GM12892 (cell line): ENCODE measurements at regions not wholly inside any gene's neighbourhood (a gene's known extent, or its start where the extent isn't known, plus 50 kb on each side); places are given as distances from the start of the nearest gene placed in this dataset.
"Not testable (repeated sequence)": the region's sequence is repeated elsewhere in the genome, so short reads cannot be mapped to it uniquely, and the experiment has no call there.

Experiments
- DNase-seq: peaks from one replicate; pipeline ENCODE4 v3.0.0; 2011; ENCODE audit not compliant: insufficient read length
- FAIRE-seq: peaks from 2 replicates; lab custom pipeline; 2011; peaks lifted over from hg19 to GRCh38; lab: Jason Lieb, UNC
- POLR2A ChIP-seq: IDR thresholded peaks from 2 replicates; pipeline ENCODE4 v1.6.1; 2011; ENCODE audit warnings: low read depth, low read length, control low read depth
- POLR2AphosphoS5 ChIP-seq: IDR thresholded peaks from 2 replicates; pipeline ENCODE4 v1.6.1; 2011; ENCODE audit warnings: low read depth, low read length, control low read depth
- TAF1 ChIP-seq: IDR thresholded peaks from 2 replicates; pipeline ENCODE4 v1.6.1; 2011; ENCODE audit warnings: low read depth, mild to moderate bottlenecking, control low read depth, low read length, borderline replicate concordance

- no peak for FAIRE-seq
- TF ChIP-seq POLR2AphosphoS5 (no peak), TAF1 (no peak), POLR2A (no peak)
Measured at GRCh38 chr11:134727636-134728035, 315.6 kb upstream of the B3GAT1 start.

GRCh38 chr11:134727204-134727603, 315.2 kb upstream of the B3GAT1 start:
- DNase-seq (no peak), FAIRE-seq (no peak)
- no peak for TF ChIP-seq POLR2AphosphoS5
- no peak for TF ChIP-seq TAF1
- no peak for TF ChIP-seq POLR2A

More at GRCh38 chr11:134727636-134728035, 315.6 kb upstream of the B3GAT1 start:
- DNase-seq, result no peak

- DNase-seq, result no peak
- TF ChIP-seq POLR2A, result no peak
- no peak for TF ChIP-seq POLR2AphosphoS5
- no peak for TF ChIP-seq TAF1
- FAIRE-seq, result no peak
Measured at GRCh38 chr11:134725716-134726639, 313.9 kb upstream of the B3GAT1 start.

- FAIRE-seq, result no peak
- DNase-seq, result no peak
Measured at GRCh38 chr11:134725211-134725610, 313.2 kb upstream of the B3GAT1 start.

GRCh38 chr11:134724779-134725140, 312.7 kb upstream of the B3GAT1 start:
- TF ChIP-seq POLR2AphosphoS5 (no peak), TAF1 (no peak), POLR2A (no peak)
- no peak for DNase-seq
- no peak for FAIRE-seq

More at GRCh38 chr11:134725211-134725610, 313.2 kb upstream of the B3GAT1 start:
- no peak for TF ChIP-seq TAF1

GRCh38 chr11:134724106-134724778, 312.2 kb upstream of the B3GAT1 start:
- no peak for TF ChIP-seq POLR2AphosphoS5
- no peak for TF ChIP-seq POLR2A
- TF ChIP-seq TAF1, result no peak
- no peak for DNase-seq
- FAIRE-seq, result no peak

- not testable (repeated sequence) for DNase-seq, FAIRE-seq
Measured at GRCh38 chr11:134720691-134721070, 308.6 kb upstream of the B3GAT1 start.

- not testable (repeated sequence) for DNase-seq, FAIRE-seq
Measured at GRCh38 chr11:134719940-134720690, 308.1 kb upstream of the B3GAT1 start.

GRCh38 chr11:134719397-134719796, 307.4 kb upstream of the B3GAT1 start:
- DNase-seq (no peak), FAIRE-seq (no peak)
- no peak for TF ChIP-seq POLR2A
- no peak for TF ChIP-seq TAF1
- no peak for TF ChIP-seq POLR2AphosphoS5

- no peak for FAIRE-seq
- TF ChIP-seq POLR2A (no peak), TAF1 (no peak), POLR2AphosphoS5 (no peak)
- DNase-seq, result no peak
Measured at GRCh38 chr11:134716582-134716981, 304.5 kb upstream of the B3GAT1 start.

GRCh38 chr11:134714021-134714656, 302.1 kb upstream of the B3GAT1 start:
- DNase-seq, result no peak
- no peak for FAIRE-seq
- no peak for TF ChIP-seq TAF1
- no peak for TF ChIP-seq POLR2AphosphoS5
